ENCODE measurements at regions not wholly inside any gene's neighbourhood (a gene's known extent, or its start where the extent isn't known, plus 50 kb on each side); places are given as distances from the start of the nearest gene placed in this dataset.

- Histone ChIP-seq H2AFZ (ENCODE audit: low read length) (no peak overlapping the region), H3K27ac (ENCODE audit: low read depth, low read length) (no peak overlapping the region), H3K9me3 (ENCODE audit: insufficient read depth in 2 of 2, low read depth in 1 of 2, low read length in 1 of 2) (no peaks in the 10 kb centered on the region), H3K4me2 (ENCODE audit: insufficient read depth in 1 of 2, low read depth in 2 of 2, low read length in 2 of 2) (no peak overlapping the region), H4K20me1 (replicated peaks in 1 of 2; ENCODE audit: control insufficient read depth in 1 of 2, insufficient read depth in 2 of 2, low read length in 2 of 2) (no peaks in the 10 kb centered on the region), H3K9ac (replicated peaks in 1 of 4; ENCODE audit: extremely low read depth in 1 of 4, low read depth in 3 of 4, low read length in 3 of 4) (no peak overlapping the region), H3K79me2 (ENCODE audit: control insufficient read depth in 1 of 2, insufficient read depth in 2 of 2, low read length in 2 of 2) (no peaks in the 10 kb centered on the region), H3K4me3 (ENCODE audit: extremely low read depth in 1 of 4, insufficient read depth in 2 of 4, low read depth in 3 of 4, low read length in 4 of 4) (no peak overlapping the region), H3K14ac (ENCODE audit: insufficient read length) (no peak overlapping the region), H3K36me3 (ENCODE audit: control insufficient read depth in 2 of 4, insufficient read depth in 4 of 4, low read length in 3 of 4) (no peaks in the 10 kb centered on the region), H4K91ac (replicated peaks; ENCODE audit: insufficient read length, low read length) (no peak overlapping the region), H2BK15ac (ENCODE audit: low read length) (no peak overlapping the region), H3K4me1 (replicated peaks in 1 of 4; ENCODE audit: control insufficient read depth in 3 of 4, insufficient read depth in 4 of 4, low read length in 3 of 4) (no peaks in the 10 kb centered on the region), H2AK5ac (ENCODE audit: low read depth, low read length) (no peak overlapping the region), H3K4ac (replicated peaks; ENCODE audit: insufficient read length, low read depth, low read length) (no peak overlapping the region), H3K27me3 (replicated peaks in 1 of 4; ENCODE audit: control insufficient read depth in 3 of 4, extremely low read depth in 1 of 4, insufficient read depth in 3 of 4, low read length in 3 of 4) (no peaks in the 10 kb centered on the region), H2BK120ac (replicated peaks; ENCODE audit: low read depth, low read length) (no peak overlapping the region), H3K56ac (replicated peaks; ENCODE audit: insufficient read length, low read depth, low read length) (no peak overlapping the region), H2BK20ac (ENCODE audit: low read length) (no peak overlapping the region), H3K79me1 (ENCODE audit: low read depth, low read length) (no peaks in the 10 kb centered on the region), H3K23ac (ENCODE audit: insufficient read length) (no peak overlapping the region), H4K5ac (ENCODE audit: insufficient read length, low read depth, low read length) (no peak overlapping the region), H4K8ac (ENCODE audit: extremely low read depth, insufficient read depth, low read length) (no peak overlapping the region), H2BK12ac (ENCODE audit: low read depth, low read length) (no peak overlapping the region), H2BK5ac (ENCODE audit: low read depth, low read length) (no peak overlapping the region), H3K23me2 (ENCODE audit: low read depth, low read length) (no peaks in the 10 kb centered on the region; the same call in 1 of the 2 replicates), H3K18ac (ENCODE audit: extremely low read depth, low read length) (no peak overlapping the region)
- 88% methylated on average over 2 of the region's 2 CpGs; no CpG with 5 or more reads in 1 of the 2 experiments for WGBS, 2 experiments (ENCODE audit: extremely low coverage in 1 of 2, insufficient coverage in 1 of 2, insufficient read length in 1 of 2, insufficient replicate concordance in 2 of 2, low coverage in 1 of 2, low lambda C conversion rate in 2 of 2, missing lambda C conversion rate in 1 of 2)
- TF ChIP-seq EZH2 (IDR thresholded peaks at IDR 0.05; ENCODE audit: low read depth, low read length, severe bottlenecking): no peak
- TF ChIP-seq POLR2A (IDR thresholded peaks at IDR 0.05; ENCODE audit: control extremely low read depth in 1 of 2, low read depth in 2 of 2, low read length in 2 of 2): no peak
- TF ChIP-seq ATF2 (IDR thresholded peaks at IDR 0.05; ENCODE audit: low read length): no peak
- no peak for TF ChIP-seq EP300 (IDR thresholded peaks at IDR 0.05; ENCODE audit: borderline replicate concordance in 1 of 2, low read depth in 2 of 2, low read length in 2 of 2)
- TF ChIP-seq GTF2F1 (IDR thresholded peaks at IDR 0.05; ENCODE audit: borderline replicate concordance, low read depth, low read length): no peak
- TF ChIP-seq JUN (IDR thresholded peaks at IDR 0.05; ENCODE audit: low read depth, low read length): no peak
- no peak for TF ChIP-seq SIX5 (IDR thresholded peaks at IDR 0.05; ENCODE audit: low read depth, low read length)
- CTCF ChIA-PET (ENCODE audit: partially characterized antibody): no interaction called here
- FAIRE-seq: no peak
- POLR2A ChIA-PET (ENCODE audit: partially characterized antibody): no interaction called here
- DNase-seq (ENCODE audit: low read depth in 1 of 2, low spot score in 2 of 2): no peak
These were observed 557.2 kb upstream of the RGMA start for GRCh38 chr15:93646193-93646592.

Measured in H1 (cell line).